HCT116 (cell line): ENCODE measurements at regions not wholly inside any gene's neighbourhood (a gene's known extent, or its start where the extent isn't known, plus 50 kb on each side); places are given as distances from the start of the nearest gene placed in this dataset.

Experiments used
- ATAC-seq: fragments of 200-7000 bp; cut with Tn5 transposase; 2 replicates; pipeline ENCODE4 v1.9.1; 2020; ENCODE audit warnings: mild to moderate bottlenecking, moderate library complexity
- BruUV-seq: library from RNA; stranded (reverse); fragments of 400-500 nt; replicated peaks from 2 replicates; lab custom pipeline; 2021; lab: Mats Ljungman, UMichigan
- CTCF ChIA-PET: fragments of 300-600 bp; sonication (Branson Sonifier 250); formaldehyde crosslinking; loops from one replicate; lab custom pipeline; 2021; ENCODE audit warnings: antibody characterized with exemption; lab: Charles Lee
- POLR2A ChIA-PET: fragments of 300-600, 350-600 bp; sonication (Branson Sonifier 250); formaldehyde crosslinking; loops from one replicate; lab custom pipeline; 2021; ENCODE audit warnings: antibody characterized with exemption; lab: Charles Lee
- RAD21 ChIA-PET, 2 experiments: fragments of 300-600 bp; sonication (Branson Sonifier 250); formaldehyde crosslinking; loops; one replicate each; lab custom pipeline; 2023; ENCODE audit warnings: low total read pairs in 2 of 2; ENCODE audit not compliant: uncharacterized antibody in 2 of 2, unreplicated experiment in 2 of 2, low non-redundant PET in 1 of 2; lab: Charles Lee
- DNase-seq: peaks from one replicate; pipeline ENCODE4 v3.0.0-alpha.2; 2010; ENCODE audit warnings: low read depth, low spot score
- H2AFZ ChIP-seq: fragments of 200-600 bp; shearing (Covaris generic), sonication (generic); 2 replicates; pipeline ENCODE4 v1.6.1; 2017; ENCODE audit warnings: low read depth, mixed run types, mixed read lengths, antibody characterized with exemption, low read length; ENCODE audit not compliant: poor library complexity, severe bottlenecking
- H3K27ac ChIP-seq: 2 replicates; pipeline ENCODE4 v1.5.1; 2012; ENCODE audit warnings: low read depth, low read length
- H3K27me3 ChIP-seq: fragments of 200-600 bp; sonication (generic); 2 replicates; pipeline ENCODE4 v1.6.1; 2016; ENCODE audit warnings: mixed run types, low read length, mixed read lengths; ENCODE audit not compliant: insufficient read depth
- H3K36me3 ChIP-seq, 2 experiments: fragments of 200-500 bp in 1 of 2; fragments of 200-600 bp in 1 of 2; sonication (Bioruptor generic) in 1 of 2; sonication (generic) in 1 of 2; 2 replicates each; pipeline versions ENCODE4 v1.5.1 to v1.6.1; 2014 to 2016; ENCODE audit warnings: low read length in 2 of 2, inconsistent platforms in 1 of 2, mixed read lengths in 1 of 2, mixed run types in 1 of 2; ENCODE audit not compliant: insufficient read depth in 2 of 2, control insufficient read depth in 1 of 2
- H3K4me1 ChIP-seq, 2 experiments: fragments of 200-600 bp in 1 of 2; sonication (generic) in 1 of 2; 2 replicates each; pipeline versions ENCODE4 v1.5.1 to v1.6.1; 2012 to 2017; ENCODE audit warnings: low read length in 2 of 2, inconsistent platforms in 1 of 2, mild to moderate bottlenecking in 1 of 2, mixed read lengths in 1 of 2, mixed run types in 1 of 2, moderate library complexity in 1 of 2; ENCODE audit not compliant: insufficient read depth in 2 of 2, control insufficient read depth in 1 of 2
- H3K4me2 ChIP-seq: fragments of 200-600 bp; sonication (generic); 2 replicates; pipeline ENCODE4 v1.6.1; 2017; ENCODE audit warnings: mixed run types, low read length, mixed read lengths
- H3K4me3 ChIP-seq, 2 experiments: fragments of 200-600 bp in 1 of 2; sonication (generic) in 1 of 2; replicated peaks in 1 of 2; 2 replicates each; pipeline ENCODE4 v1.5.1; 2011 to 2016; ENCODE audit warnings: low read length in 2 of 2, control low read depth in 1 of 2, low read depth in 1 of 2, mild to moderate bottlenecking in 1 of 2, mixed read lengths in 1 of 2, mixed run types in 1 of 2
- H3K79me2 ChIP-seq: fragments of 200-600 bp; sonication (generic); 2 replicates; pipeline ENCODE4 v1.6.1; 2017; ENCODE audit warnings: mild to moderate bottlenecking, mixed run types, low read length, moderate library complexity, mixed read lengths; ENCODE audit not compliant: insufficient read depth
- H3K9ac ChIP-seq: fragments of 200-600 bp; sonication (generic); 2 replicates; pipeline ENCODE4 v1.6.1; 2016; ENCODE audit warnings: low read length, mixed read lengths
- H3K9me2 ChIP-seq: fragments of 200-600 bp; sonication (generic), shearing (Covaris generic); 2 replicates; pipeline ENCODE4 v1.6.1; 2017; ENCODE audit warnings: mixed run types, mild to moderate bottlenecking, moderate library complexity; ENCODE audit not compliant: insufficient read depth
- H3K9me3 ChIP-seq, 2 experiments: fragments of 200-500 bp in 1 of 2; fragments of 200-600 bp in 1 of 2; sonication (Bioruptor generic) in 1 of 2; sonication (generic) in 1 of 2; 2 replicates each; pipeline ENCODE4 v1.6.1; 2014 to 2017; ENCODE audit warnings: low read length in 2 of 2, mixed read lengths in 2 of 2, inconsistent platforms in 1 of 2, low read depth in 1 of 2, mild to moderate bottlenecking in 1 of 2, mixed run types in 1 of 2, moderate library complexity in 1 of 2; ENCODE audit not compliant: control insufficient read depth in 1 of 2, insufficient read depth in 1 of 2
- H4K20me1 ChIP-seq: fragments of 200-600 bp; sonication (generic), shearing (Covaris generic); 2 replicates; pipeline ENCODE4 v1.6.1; 2017; ENCODE audit warnings: mixed run types, mild to moderate bottlenecking, moderate library complexity; ENCODE audit not compliant: insufficient read depth
- CEBPB ChIP-seq: IDR thresholded peaks from 2 replicates; pipeline ENCODE4 v1.6.1; 2012; ENCODE audit warnings: low read depth
- ELF1 ChIP-seq: IDR thresholded peaks from 2 replicates; pipeline ENCODE4 v1.6.1; 2012; ENCODE audit warnings: low read depth, borderline replicate concordance
- EZH2 ChIP-seq: fragments of 200-600 bp; sonication (generic); IDR thresholded peaks from 2 replicates; pipeline ENCODE4 v1.6.1; 2017; ENCODE audit warnings: antibody characterized with exemption, mixed run types
- FOSL1 ChIP-seq: IDR thresholded peaks from 2 replicates; pipeline ENCODE4 v1.6.1; 2012; ENCODE audit warnings: low read depth
- POLR2A ChIP-seq: IDR thresholded peaks from 2 replicates; pipeline ENCODE4 v1.7.0; 2011; ENCODE audit warnings: borderline replicate concordance; ENCODE audit not compliant: insufficient read depth, insufficient read length; ENCODE audit errors: extremely low read depth
- RAD21 ChIP-seq: IDR thresholded peaks from 2 replicates; pipeline ENCODE4 v1.6.1; 2012; ENCODE audit warnings: low read depth, mild to moderate bottlenecking
- SIN3A ChIP-seq: IDR thresholded peaks from 2 replicates; pipeline ENCODE4 v1.6.1; 2012; ENCODE audit warnings: low read depth
- ZFX ChIP-seq: fragments of 450-650 bp; IDR thresholded peaks from 2 replicates; pipeline ENCODE4 v1.6.1; 2017
- intact Hi-C: fragments of 100-400 bp; cut with micrococcal nuclease; formaldehyde crosslinking; loops from 2 replicates; pipeline ENCODE4 v1.10.0; 2022
- TF ChIP-seq, protein P1 (sequence below): IDR thresholded peaks from 2 replicates; pipeline ENCODE4 v1.6.1; 2012; ENCODE audit warnings: low read depth

DNA sequence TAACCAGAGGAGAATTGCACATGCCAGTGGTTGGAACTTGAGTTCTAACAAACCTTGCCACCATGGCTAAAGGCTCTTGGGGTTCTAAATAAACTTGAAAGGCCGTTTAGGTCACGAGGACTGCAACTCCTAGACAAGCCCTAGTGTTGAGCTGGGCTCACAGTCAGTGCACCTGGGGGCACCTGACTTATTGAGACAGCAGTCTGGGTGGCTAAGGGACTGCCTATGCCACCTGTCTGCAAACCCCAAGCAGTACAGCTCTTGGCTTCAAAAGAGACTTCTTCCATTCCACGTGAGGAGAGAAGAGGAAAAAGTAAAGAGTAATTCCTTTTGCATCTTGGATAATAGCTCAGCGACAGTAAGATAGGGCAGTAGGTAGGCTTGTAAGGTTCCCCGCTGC lies 765.6 kb upstream of the FOXG1 start:
- TF ChIP-seq RAD21, result no peak
- no peak for TF ChIP-seq SIN3A
- TF ChIP-seq, protein P1, sequence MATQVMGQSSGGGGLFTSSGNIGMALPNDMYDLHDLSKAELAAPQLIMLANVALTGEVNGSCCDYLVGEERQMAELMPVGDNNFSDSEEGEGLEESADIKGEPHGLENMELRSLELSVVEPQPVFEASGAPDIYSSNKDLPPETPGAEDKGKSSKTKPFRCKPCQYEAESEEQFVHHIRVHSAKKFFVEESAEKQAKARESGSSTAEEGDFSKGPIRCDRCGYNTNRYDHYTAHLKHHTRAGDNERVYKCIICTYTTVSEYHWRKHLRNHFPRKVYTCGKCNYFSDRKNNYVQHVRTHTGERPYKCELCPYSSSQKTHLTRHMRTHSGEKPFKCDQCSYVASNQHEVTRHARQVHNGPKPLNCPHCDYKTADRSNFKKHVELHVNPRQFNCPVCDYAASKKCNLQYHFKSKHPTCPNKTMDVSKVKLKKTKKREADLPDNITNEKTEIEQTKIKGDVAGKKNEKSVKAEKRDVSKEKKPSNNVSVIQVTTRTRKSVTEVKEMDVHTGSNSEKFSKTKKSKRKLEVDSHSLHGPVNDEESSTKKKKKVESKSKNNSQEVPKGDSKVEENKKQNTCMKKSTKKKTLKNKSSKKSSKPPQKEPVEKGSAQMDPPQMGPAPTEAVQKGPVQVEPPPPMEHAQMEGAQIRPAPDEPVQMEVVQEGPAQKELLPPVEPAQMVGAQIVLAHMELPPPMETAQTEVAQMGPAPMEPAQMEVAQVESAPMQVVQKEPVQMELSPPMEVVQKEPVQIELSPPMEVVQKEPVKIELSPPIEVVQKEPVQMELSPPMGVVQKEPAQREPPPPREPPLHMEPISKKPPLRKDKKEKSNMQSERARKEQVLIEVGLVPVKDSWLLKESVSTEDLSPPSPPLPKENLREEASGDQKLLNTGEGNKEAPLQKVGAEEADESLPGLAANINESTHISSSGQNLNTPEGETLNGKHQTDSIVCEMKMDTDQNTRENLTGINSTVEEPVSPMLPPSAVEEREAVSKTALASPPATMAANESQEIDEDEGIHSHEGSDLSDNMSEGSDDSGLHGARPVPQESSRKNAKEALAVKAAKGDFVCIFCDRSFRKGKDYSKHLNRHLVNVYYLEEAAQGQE, result no peak
- TF ChIP-seq CEBPB, result no peak
- TF ChIP-seq ELF1, result no peak
- TF ChIP-seq FOSL1, result no peak
- TF ChIP-seq ZFX, result no peak
- no peak for TF ChIP-seq EZH2
- no peak for TF ChIP-seq POLR2A
- ChIA-PET POLR2A (no interaction called here), RAD21 (no interaction called here), CTCF (no interaction called here)
- H3K79me2 ChIP-seq, result no peaks in the 10 kb centered on the region
- H2AFZ ChIP-seq, result no peak overlapping the region
- peaks cover 19 to 33% of the 10 kb centered on the region in 2 experiments; a peak in 3 of 4 replicates for H3K9me3 ChIP-seq
- H3K27ac ChIP-seq, result no peak overlapping the region
- H3K9me2 ChIP-seq, result no peaks in the 10 kb centered on the region
- no peaks in the 10 kb centered on the region for H3K27me3 ChIP-seq
- DNase-seq (no peak), ATAC-seq (no peak)
- intact Hi-C loops, result no loop called here
- H4K20me1 ChIP-seq, result no peaks in the 10 kb centered on the region
- no peak overlapping the region for H3K9ac ChIP-seq
- H3K4me3 ChIP-seq, result no peak overlapping the region
- H3K4me1 ChIP-seq, result no peaks in the 10 kb centered on the region
- no peaks in the 10 kb centered on the region for H3K36me3 ChIP-seq
- no peak overlapping the region for H3K4me2 ChIP-seq
- no TSS peak for BruUV-seq
